WI38 (cell line): ENCODE measurements at regions not wholly inside any gene's neighbourhood (a gene's known extent, or its start where the extent isn't known, plus 50 kb on each side); places are given as distances from the start of the nearest gene placed in this dataset.

ENCODE experiments used
- H3K4me3 ChIP-seq: 2 replicates; pipeline ENCODE4 v1.5.1; 2011; ENCODE audit warnings: low read depth, mild to moderate bottlenecking, control low read depth, low read length
- TF ChIP-seq, protein P1 (sequence below): IDR thresholded peaks from 2 replicates; pipeline ENCODE4 v1.5.1; 2012; ENCODE audit warnings: low read depth, mild to moderate bottlenecking, control low read depth, low read length

DNA sequence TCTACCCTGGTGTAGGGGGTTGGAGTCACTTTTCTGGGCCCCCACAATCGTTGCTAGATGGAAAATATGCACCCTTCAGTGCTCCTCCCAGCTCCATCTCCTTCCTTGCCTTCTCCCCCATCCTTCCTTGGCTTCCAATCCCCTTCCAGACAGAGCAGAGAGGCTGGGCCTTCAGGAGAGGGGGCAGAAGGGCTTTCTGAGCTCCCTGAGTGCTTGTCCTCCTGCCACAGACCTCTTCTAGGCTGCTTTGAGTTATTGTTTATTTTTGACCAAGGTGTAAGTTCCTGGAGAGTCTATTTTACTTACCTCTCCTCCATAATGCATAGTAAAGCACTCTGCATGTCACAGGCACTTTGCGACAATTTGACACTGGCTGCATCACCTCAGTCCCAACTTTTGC is 96.4 kb upstream of the CNKSR3 start:
- H3K4me3 ChIP-seq: no peak overlapping the region
- TF ChIP-seq, protein P1, sequence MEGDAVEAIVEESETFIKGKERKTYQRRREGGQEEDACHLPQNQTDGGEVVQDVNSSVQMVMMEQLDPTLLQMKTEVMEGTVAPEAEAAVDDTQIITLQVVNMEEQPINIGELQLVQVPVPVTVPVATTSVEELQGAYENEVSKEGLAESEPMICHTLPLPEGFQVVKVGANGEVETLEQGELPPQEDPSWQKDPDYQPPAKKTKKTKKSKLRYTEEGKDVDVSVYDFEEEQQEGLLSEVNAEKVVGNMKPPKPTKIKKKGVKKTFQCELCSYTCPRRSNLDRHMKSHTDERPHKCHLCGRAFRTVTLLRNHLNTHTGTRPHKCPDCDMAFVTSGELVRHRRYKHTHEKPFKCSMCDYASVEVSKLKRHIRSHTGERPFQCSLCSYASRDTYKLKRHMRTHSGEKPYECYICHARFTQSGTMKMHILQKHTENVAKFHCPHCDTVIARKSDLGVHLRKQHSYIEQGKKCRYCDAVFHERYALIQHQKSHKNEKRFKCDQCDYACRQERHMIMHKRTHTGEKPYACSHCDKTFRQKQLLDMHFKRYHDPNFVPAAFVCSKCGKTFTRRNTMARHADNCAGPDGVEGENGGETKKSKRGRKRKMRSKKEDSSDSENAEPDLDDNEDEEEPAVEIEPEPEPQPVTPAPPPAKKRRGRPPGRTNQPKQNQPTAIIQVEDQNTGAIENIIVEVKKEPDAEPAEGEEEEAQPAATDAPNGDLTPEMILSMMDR: no peak

DNA sequence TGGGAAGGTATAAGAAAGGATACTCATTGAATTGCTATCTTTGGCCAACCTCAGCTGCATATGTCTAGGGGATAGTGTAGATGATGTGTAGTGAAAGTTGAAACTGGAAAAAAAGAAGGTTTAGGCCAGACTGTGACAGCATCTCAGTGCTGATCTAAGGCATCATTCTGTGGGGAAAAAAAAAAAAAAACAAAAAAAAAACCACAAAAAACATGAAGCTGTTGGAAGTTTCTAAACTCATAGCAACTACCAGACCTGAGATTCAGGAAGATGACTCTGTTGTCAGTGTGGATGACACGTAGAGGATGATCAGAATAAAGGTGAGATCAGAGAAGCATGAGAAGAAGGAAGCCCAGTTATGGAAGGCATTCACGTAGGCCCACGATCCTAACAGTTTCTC is 100.8 kb upstream of the CNKSR3 start:
- TF ChIP-seq, protein P1: no peak

DNA sequence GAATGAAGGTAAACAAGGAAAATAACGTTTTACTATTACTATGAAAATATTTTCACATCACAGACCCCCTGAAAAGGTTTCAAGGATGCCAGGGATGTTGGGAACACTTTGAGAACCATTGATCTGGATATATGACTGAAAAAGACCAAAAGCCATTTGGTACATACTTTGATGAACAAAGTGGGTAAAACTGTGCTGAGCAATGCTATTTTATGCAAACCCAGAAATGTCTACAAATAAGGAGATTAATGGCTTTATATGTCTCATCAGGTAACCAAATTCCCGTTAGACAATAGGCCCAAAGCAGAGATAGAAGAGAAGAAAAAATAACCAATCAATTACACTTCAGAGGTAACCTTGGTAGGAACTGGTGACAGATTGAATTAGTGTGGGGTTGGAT is 101.4 kb upstream of the CNKSR3 start:
- TF ChIP-seq, protein P1: no peak
- no peak overlapping the region for H3K4me3 ChIP-seq

More for the DNA sequence above, 100.8 kb upstream of the CNKSR3 start:
- H3K4me3 ChIP-seq: no peak overlapping the region

DNA sequence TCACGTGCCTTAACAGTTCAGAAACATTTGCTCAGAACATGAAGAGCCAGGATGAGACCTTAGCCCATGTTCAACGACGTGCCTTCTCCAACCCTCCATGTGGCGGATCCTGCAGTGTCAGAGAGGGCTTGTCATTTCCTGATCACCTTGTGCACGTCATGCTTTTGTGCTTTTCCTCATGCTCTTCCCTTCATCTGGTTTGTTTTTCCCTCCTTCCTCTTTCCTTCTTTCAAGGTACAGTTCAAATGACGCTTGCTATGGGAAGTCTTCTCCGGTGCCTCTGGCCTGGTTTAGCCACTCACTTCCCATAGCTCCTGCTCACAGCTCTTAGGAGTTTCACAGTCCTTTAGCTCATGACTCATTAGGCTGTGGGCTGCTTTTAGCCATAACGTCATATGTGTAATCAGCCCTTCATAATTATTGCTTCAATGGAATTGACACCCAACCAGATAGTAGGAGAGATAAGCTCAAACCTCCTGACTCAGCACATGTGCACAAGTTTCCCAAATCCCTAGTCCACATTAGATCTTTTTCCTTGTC is 102.7 kb upstream of the CNKSR3 start:
- no peak overlapping the region for H3K4me3 ChIP-seq
- TF ChIP-seq, protein P1: no peak

DNA sequence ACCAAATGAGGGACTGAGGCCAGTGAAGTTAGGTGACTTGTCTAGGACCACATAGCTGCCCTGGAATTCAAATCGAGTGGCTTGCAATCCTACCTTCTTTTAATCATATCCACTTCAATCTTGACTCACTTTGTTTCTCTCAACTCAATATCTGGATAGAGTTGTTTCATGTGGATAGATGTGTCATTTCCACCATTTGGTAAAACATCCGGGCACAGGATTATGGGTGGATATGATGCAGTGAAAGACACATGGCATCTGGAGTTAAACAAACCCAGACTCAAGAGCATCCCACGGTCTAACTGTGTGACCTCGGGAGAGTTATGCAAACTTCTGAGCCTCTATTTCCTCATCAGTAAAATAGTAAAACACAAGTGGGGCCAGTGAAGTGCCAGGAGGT is 103.6 kb upstream of the CNKSR3 start:
- TF ChIP-seq, protein P1: no peak

DNA sequence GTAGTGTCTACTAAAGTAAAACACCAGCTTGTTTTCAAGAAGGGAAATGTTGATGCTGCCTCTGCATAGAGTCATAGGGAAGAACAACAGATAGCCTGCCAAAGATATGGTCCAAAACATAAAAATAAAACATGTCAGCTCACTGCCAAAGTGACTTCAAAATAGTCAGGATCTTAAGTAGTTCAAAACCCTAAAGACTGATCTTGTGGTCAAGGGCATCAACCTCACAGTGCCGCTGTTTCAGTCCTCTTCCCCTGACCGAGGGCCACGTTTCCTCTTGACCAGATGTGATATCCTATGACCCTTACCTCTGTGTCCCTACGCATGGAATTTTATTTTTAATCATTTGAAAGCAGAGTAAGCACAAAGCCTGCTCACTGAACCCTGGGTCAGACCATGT is 104.2 kb upstream of the CNKSR3 start:
- TF ChIP-seq, protein P1: no peak
- no peak overlapping the region for H3K4me3 ChIP-seq

More for the DNA sequence above, 103.6 kb upstream of the CNKSR3 start:
- no peak overlapping the region for H3K4me3 ChIP-seq

DNA sequence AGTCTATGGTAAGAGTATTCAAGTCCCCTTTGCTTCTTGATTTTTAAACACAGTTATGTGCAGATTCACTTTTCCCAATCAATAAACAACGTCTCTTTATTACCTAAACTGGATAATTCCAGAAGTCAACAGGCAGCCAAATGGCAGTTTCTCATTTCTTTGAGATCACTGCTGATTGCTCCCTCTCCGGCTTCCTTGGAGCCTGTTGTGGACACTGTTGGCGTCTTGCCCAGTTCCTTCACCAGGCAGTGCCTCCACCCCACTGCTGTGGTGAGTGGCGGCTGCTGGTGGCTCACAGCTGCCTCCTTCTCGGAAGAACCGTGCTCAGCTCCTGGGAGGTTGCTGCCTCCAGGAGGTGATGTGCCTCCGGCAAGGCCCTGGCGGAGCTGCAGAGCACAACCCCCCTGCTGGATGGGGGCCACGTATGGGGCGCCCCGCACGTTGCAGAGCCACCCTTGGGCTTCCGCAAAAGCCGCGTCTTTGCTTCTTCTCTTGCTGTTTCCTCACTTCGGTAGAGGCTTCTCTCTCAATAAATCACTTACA is 105.1 kb upstream of the CNKSR3 start:
- TF ChIP-seq, protein P1: no peak
- H3K4me3 ChIP-seq: no peak overlapping the region
